ENCODE measurements at regions not wholly inside any gene's neighbourhood (a gene's known extent, or its start where the extent isn't known, plus 50 kb on each side); places are given as distances from the start of the nearest gene placed in this dataset.

DNA sequence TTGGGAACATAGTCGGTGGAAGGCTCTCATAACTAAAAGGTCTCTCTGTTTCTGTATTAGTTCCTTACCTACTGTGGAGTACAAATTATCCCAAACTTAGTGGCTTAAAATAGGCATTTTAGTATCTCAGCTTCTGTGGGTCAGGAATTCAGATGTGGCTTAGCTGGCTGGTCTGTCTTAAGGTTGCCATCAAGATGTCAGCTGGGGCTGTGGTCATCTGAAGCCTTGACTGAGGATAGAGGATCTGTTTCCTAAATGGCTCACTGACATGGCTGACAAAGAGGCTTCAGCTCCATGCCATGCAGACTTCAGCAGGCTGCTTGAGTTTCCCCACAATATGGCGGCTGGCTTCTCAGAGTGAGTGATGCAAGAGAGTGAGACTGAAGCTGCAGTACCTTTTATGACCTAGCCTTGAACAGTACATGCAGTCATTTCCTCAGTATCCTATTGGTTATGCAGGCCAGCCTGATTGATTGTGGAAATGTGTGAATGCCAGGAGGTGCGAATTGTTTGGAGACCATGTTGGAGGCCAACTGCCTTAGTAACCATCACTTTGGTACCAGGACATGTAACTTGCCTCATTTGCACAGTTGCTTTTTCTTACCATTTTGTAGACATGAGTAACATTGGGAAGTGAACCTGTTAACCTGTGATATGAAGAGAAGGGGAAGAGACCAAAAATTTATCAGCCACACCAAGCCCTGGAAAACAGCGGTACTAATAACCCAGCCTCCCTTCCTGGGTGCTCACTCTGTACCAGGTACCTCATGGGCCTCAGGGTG is 152.8 kb upstream of the IER5L start:
- Histone ChIP-seq H3F3A (ENCODE audit: insufficient read depth, low read depth) (peaks cover 37% of the 10 kb centered on the region), H3K4me3 (no peak overlapping the region), H3K9me2 (ENCODE audit: insufficient read depth) (no peaks in the 10 kb centered on the region), H3K9me3 (ENCODE audit: insufficient read depth, low read depth) (peaks cover 12% of the 10 kb centered on the region), H3K79me2 (ENCODE audit: low read depth) (no peaks in the 10 kb centered on the region), H3K4me2 (no peak overlapping the region), H3K27ac (no peak overlapping the region), H2AFZ (no peak overlapping the region), H4K20me1 (ENCODE audit: insufficient read depth) (no peaks in the 10 kb centered on the region), H3K27me3 (ENCODE audit: insufficient read depth, low read depth) (no peaks in the 10 kb centered on the region), H3K4me1 (replicated peaks; ENCODE audit: insufficient read depth) (peaks cover 50% of the 10 kb centered on the region), H3K36me3 (ENCODE audit: low read depth) (no peaks in the 10 kb centered on the region)
- BruUV-seq (replicated peaks) = no TSS peak
- intact Hi-C loops (cut with micrococcal nuclease; ENCODE audit: unreplicated experiment) = no loop called here
- POLR2A ChIA-PET (ENCODE audit: unreplicated experiment) = no interaction called here
- TF ChIP-seq, protein P1, sequence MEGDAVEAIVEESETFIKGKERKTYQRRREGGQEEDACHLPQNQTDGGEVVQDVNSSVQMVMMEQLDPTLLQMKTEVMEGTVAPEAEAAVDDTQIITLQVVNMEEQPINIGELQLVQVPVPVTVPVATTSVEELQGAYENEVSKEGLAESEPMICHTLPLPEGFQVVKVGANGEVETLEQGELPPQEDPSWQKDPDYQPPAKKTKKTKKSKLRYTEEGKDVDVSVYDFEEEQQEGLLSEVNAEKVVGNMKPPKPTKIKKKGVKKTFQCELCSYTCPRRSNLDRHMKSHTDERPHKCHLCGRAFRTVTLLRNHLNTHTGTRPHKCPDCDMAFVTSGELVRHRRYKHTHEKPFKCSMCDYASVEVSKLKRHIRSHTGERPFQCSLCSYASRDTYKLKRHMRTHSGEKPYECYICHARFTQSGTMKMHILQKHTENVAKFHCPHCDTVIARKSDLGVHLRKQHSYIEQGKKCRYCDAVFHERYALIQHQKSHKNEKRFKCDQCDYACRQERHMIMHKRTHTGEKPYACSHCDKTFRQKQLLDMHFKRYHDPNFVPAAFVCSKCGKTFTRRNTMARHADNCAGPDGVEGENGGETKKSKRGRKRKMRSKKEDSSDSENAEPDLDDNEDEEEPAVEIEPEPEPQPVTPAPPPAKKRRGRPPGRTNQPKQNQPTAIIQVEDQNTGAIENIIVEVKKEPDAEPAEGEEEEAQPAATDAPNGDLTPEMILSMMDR (conservative IDR thresholded peaks at IDR 0.05) = no peak
- TF ChIP-seq EZH2 (IDR thresholded peaks at IDR 0.05; ENCODE audit: low read depth) = no peak
- no peak for DNase-seq
- CTCF ChIA-PET = interaction anchor here (0.6 kb wide), 1 partner anchor 291 kb away, joined by 3 read pairs; no protein-coding TSS in a partner anchor

DNA sequence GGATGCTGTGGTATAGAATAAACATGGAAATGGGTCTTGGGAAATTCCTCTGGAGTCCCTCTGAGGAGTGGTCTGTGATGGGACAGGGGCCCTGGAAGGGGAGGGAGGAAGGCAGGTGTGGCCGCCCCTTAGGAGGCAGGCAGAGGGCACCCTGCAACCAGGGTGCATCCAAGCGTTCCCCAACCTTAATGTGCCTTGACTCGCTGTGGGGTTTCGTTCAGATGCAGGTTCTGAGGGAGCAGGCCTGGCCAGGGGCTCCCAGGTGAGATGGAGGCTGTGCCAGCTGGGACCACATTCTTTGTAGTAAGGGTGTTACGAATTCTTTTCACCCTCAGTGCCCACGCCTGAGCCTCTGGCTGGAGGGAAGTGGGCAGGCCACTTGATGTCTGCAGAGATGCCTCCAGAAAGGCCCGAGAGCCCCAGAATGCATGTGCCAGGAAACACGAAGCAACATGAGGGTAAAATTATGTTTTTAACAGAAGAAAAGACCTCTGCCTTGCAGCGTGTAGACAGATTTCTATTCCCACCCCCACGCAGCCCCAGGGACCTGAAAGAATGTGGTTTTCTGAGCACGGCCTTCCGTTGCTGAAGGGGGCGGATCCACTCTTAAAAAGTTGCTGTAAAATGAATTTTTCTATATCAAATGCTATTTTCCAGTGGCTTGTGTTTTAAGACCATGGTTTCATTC is 150.4 kb upstream of the IER5L start:
- DNase-seq = no peak
- Histone ChIP-seq H3K36me3 (ENCODE audit: low read depth) (no peaks in the 10 kb centered on the region), H3K9me2 (ENCODE audit: insufficient read depth) (no peaks in the 10 kb centered on the region), H3F3A (ENCODE audit: insufficient read depth, low read depth) (peaks cover 24% of the 10 kb centered on the region), H3K4me3 (no peak overlapping the region), H3K79me2 (ENCODE audit: low read depth) (no peaks in the 10 kb centered on the region), H4K20me1 (ENCODE audit: insufficient read depth) (no peaks in the 10 kb centered on the region), H3K4me1 (replicated peaks; ENCODE audit: insufficient read depth) (peaks cover 30% of the 10 kb centered on the region), H3K4me2 (no peak overlapping the region), H3K27me3 (ENCODE audit: insufficient read depth, low read depth) (no peaks in the 10 kb centered on the region), H3K27ac (no peak overlapping the region), H2AFZ (no peak overlapping the region), H3K9me3 (ENCODE audit: insufficient read depth, low read depth) (peaks cover 12% of the 10 kb centered on the region)
- CTCF ChIA-PET = no interaction called here
- POLR2A ChIA-PET (ENCODE audit: unreplicated experiment) = no interaction called here
- TF ChIP-seq, protein P1 (conservative IDR thresholded peaks at IDR 0.05) = no peak
- no peak for TF ChIP-seq EZH2 (IDR thresholded peaks at IDR 0.05; ENCODE audit: low read depth)
- intact Hi-C loops (cut with micrococcal nuclease; ENCODE audit: unreplicated experiment) = no loop called here
- BruUV-seq (replicated peaks) = no TSS peak

DNA sequence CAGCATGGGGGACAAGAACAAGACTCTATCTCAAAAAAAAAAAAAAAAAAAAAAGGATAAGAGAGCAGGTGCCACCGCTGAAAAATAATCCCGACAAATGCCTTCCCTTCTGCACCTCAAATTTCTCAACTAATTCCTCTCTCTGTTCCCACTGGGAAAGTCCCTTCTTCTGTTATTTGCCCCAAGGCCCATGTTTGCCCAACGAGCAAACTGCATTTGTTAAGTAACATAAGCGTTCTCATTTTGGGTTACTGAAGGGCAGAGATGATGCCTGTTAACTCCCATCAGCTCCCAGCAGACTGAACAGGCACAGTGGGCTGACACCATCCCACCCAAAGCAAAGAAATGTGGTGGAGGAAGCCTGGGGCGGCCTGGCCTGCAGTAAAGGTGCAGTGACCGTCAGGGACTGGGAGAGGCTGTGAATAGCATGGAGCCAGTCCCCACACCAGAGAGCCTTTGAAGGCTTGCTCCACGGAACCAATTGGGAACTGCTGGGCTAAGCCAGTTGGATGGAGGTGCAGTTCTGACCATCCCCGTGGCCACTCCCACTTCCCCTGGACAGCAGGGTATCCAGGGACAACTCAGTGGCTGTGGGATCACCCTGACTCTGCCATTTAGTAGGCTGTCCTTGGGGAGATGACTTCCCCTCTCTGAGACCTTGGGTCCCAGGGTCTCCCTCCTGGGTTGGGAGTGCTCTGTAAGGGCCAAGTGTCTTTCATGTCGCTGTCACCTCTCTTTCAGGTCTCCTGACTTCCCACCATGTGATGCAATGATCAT is 149.7 kb upstream of the IER5L start:
- Histone ChIP-seq H3K36me3 (ENCODE audit: low read depth) (no peaks in the 10 kb centered on the region), H3K4me1 (replicated peaks; ENCODE audit: insufficient read depth) (peaks cover 24% of the 10 kb centered on the region), H2AFZ (no peak overlapping the region), H3K27me3 (ENCODE audit: insufficient read depth, low read depth) (no peaks in the 10 kb centered on the region), H4K20me1 (ENCODE audit: insufficient read depth) (no peaks in the 10 kb centered on the region), H3F3A (ENCODE audit: insufficient read depth, low read depth) (peaks cover 17% of the 10 kb centered on the region; the same call in 1 of the 2 replicates), H3K4me3 (no peak overlapping the region), H3K9me2 (ENCODE audit: insufficient read depth) (no peaks in the 10 kb centered on the region), H3K27ac (no peak overlapping the region), H3K4me2 (peak overlapping the region; percentile 29; the same call in 1 of the 2 replicates), H3K79me2 (ENCODE audit: low read depth) (no peaks in the 10 kb centered on the region), H3K9me3 (ENCODE audit: insufficient read depth, low read depth) (peaks cover 12% of the 10 kb centered on the region)
- CTCF ChIA-PET = interaction anchor here (0.5 kb wide), 1 partner anchor 55 kb away, joined by 3 read pairs; no protein-coding TSS in a partner anchor
- DNase-seq = peak in 1 of 2 experiments; percentile 59
- POLR2A ChIA-PET (ENCODE audit: unreplicated experiment) = no interaction called here
- BruUV-seq (replicated peaks) = no TSS peak
- intact Hi-C loops (cut with micrococcal nuclease; ENCODE audit: unreplicated experiment) = no loop called here
- TF ChIP-seq EZH2 (IDR thresholded peaks at IDR 0.05; ENCODE audit: low read depth) = no peak
- TF ChIP-seq, protein P1 (conservative IDR thresholded peaks at IDR 0.05) = no peak
